Mesodermal cell (in vitro differentiated cells): ENCODE measurements at regions not wholly inside any gene's neighbourhood (a gene's known extent, or its start where the extent isn't known, plus 50 kb on each side); places are given as distances from the start of the nearest gene placed in this dataset.
"Not testable (repeated sequence)": the region's sequence is repeated elsewhere in the genome, so short reads cannot be mapped to it uniquely, and the experiment has no call there.

ENCODE experiments used
- H3K27ac ChIP-seq: 2 replicates; pipeline ENCODE4 v1.7.0; 2013; ENCODE audit warnings: mild to moderate bottlenecking, low read depth, low read length, moderate library complexity; ENCODE audit not compliant: severe bottlenecking
- H3K36me3 ChIP-seq: 2 replicates; pipeline ENCODE4 v1.7.1; 2013; ENCODE audit warnings: mild to moderate bottlenecking, low read length, moderate library complexity; ENCODE audit not compliant: control insufficient read depth, insufficient read depth
- H3K4me1 ChIP-seq: one replicate; pipeline ENCODE4 v1.7.1; 2013; ENCODE audit warnings: mild to moderate bottlenecking, low read length; ENCODE audit not compliant: insufficient read depth, control insufficient read depth, poor library complexity, severe bottlenecking
- H3K4me3 ChIP-seq: 2 replicates; pipeline ENCODE4 v1.7.0; 2013; ENCODE audit warnings: low read length, control low read depth, mild to moderate bottlenecking; ENCODE audit not compliant: insufficient read depth, poor library complexity, severe bottlenecking; ENCODE audit errors: extremely low read depth
- H3K9me3 ChIP-seq: 2 replicates; pipeline ENCODE4 v1.7.1; 2013; ENCODE audit warnings: mild to moderate bottlenecking, low read length, moderate library complexity; ENCODE audit not compliant: control insufficient read depth
- WGBS, 2 experiments: methylation state at CpG; one replicate each; pipeline ENCODE4 v1.1.5; 2013; ENCODE audit warnings: missing lambda C conversion rate in 2 of 2; ENCODE audit not compliant: insufficient coverage in 2 of 2; 5-methylcytosine and 5-hydroxymethylcytosine counted together

- H3K4me1 ChIP-seq, H3K4me3 ChIP-seq, H3K36me3 ChIP-seq, H3K9me3 ChIP-seq, H3K27ac ChIP-seq: not testable (repeated sequence)
- 85 to 91% methylated on average over 3 of the region's 4 CpGs for WGBS, 2 experiments
Measured at GRCh38 chr12:74676955-74677354, 139.3 kb downstream of the ATXN7L3B start.

GRCh38 chr12:74685385-74685784, 147.8 kb downstream of the ATXN7L3B start:
- H3K36me3 ChIP-seq, result no peaks in the 10 kb centered on the region
- no peak overlapping the region for H3K27ac ChIP-seq
- no peak overlapping the region for H3K4me3 ChIP-seq
- peaks cover 4% of the 10 kb centered on the region for H3K9me3 ChIP-seq
- WGBS, 2 experiments, result 70 to 91% methylated on average over 5 of the region's 5 CpGs
- no peaks in the 10 kb centered on the region for H3K4me1 ChIP-seq

- H3K4me3 ChIP-seq, result no peak overlapping the region
- no peaks in the 10 kb centered on the region for H3K4me1 ChIP-seq
- WGBS, 2 experiments, result no CpG with 5 or more reads among the region's 3 CpGs
- H3K36me3 ChIP-seq, result no peaks in the 10 kb centered on the region
- H3K27ac ChIP-seq, result no peak overlapping the region
- H3K9me3 ChIP-seq, result peaks cover 4% of the 10 kb centered on the region
Measured at GRCh38 chr12:74689071-74689655, 151.5 kb downstream of the ATXN7L3B start.

GRCh38 chr12:74689929-74690328, 152.3 kb downstream of the ATXN7L3B start:
- Histone ChIP-seq H3K36me3 (no peaks in the 10 kb centered on the region), H3K4me3 (no peak overlapping the region), H3K4me1 (no peaks in the 10 kb centered on the region), H3K27ac (no peak overlapping the region), H3K9me3 (no peaks in the 10 kb centered on the region)
- WGBS, 2 experiments, result no CpG with 5 or more reads among the region's 2 CpGs

GRCh38 chr12:74719447-74719846, 181.8 kb downstream of the ATXN7L3B start:
- WGBS, 2 experiments, result no CpG with 5 or more reads among the region's 2 CpGs
- no peaks in the 10 kb centered on the region for H3K9me3 ChIP-seq
- no peak overlapping the region for H3K27ac ChIP-seq
- no peaks in the 10 kb centered on the region for H3K36me3 ChIP-seq
- H3K4me3 ChIP-seq, result no peak overlapping the region
- H3K4me1 ChIP-seq, result no peaks in the 10 kb centered on the region

GRCh38 chr12:74722709-74723108, 185.1 kb downstream of the ATXN7L3B start:
- Histone ChIP-seq H3K9me3 (no peaks in the 10 kb centered on the region), H3K36me3 (no peaks in the 10 kb centered on the region), H3K4me1 (no peaks in the 10 kb centered on the region), H3K4me3 (no peak overlapping the region), H3K27ac (no peak overlapping the region)
- 40% methylated on average over 1 of the region's 3 CpGs; no CpG with 5 or more reads in 1 of the 2 experiments for whole genome bisulfite sequencing, 2 experiments

- H3K9me3 ChIP-seq, result no peaks in the 10 kb centered on the region
- no CpG with 5 or more reads among the region's 1 CpG for WGBS, 2 experiments
- H3K4me1 ChIP-seq, result no peaks in the 10 kb centered on the region
- H3K27ac ChIP-seq, result no peak overlapping the region
- no peak overlapping the region for H3K4me3 ChIP-seq
- no peaks in the 10 kb centered on the region for H3K36me3 ChIP-seq
Measured at GRCh38 chr12:74725154-74725553, 187.5 kb downstream of the ATXN7L3B start.

- no peak overlapping the region for H3K4me3 ChIP-seq
- no peaks in the 10 kb centered on the region for H3K36me3 ChIP-seq
- H3K27ac ChIP-seq, result no peak overlapping the region
- H3K4me1 ChIP-seq, result no peaks in the 10 kb centered on the region
- no peaks in the 10 kb centered on the region for H3K9me3 ChIP-seq
Measured at GRCh38 chr12:74728006-74728405, 190.4 kb downstream of the ATXN7L3B start.

GRCh38 chr12:74732164-74732784, 194.6 kb downstream of the ATXN7L3B start:
- peak overlapping the region; percentile 46 for H3K27ac ChIP-seq
- no peaks in the 10 kb centered on the region for H3K36me3 ChIP-seq
- H3K4me1 ChIP-seq, result no peaks in the 10 kb centered on the region
- 86% methylated on average over 1 of the region's 5 CpGs; no CpG with 5 or more reads in 1 of the 2 experiments for WGBS, 2 experiments
- no peak overlapping the region for H3K4me3 ChIP-seq
- no peaks in the 10 kb centered on the region for H3K9me3 ChIP-seq

GRCh38 chr12:74732826-74733225, 195.2 kb downstream of the ATXN7L3B start:
- no peak overlapping the region for H3K4me3 ChIP-seq
- no peaks in the 10 kb centered on the region for H3K9me3 ChIP-seq
- H3K36me3 ChIP-seq, result no peaks in the 10 kb centered on the region
- WGBS, 2 experiments, result 63 to 90% methylated on average over 2 to 3 of the region's 5 CpGs
- no peaks in the 10 kb centered on the region for H3K4me1 ChIP-seq
- peak overlapping the region; percentile 46 for H3K27ac ChIP-seq

GRCh38 chr12:74741112-74741511, 203.5 kb downstream of the ATXN7L3B start:
- Histone ChIP-seq H3K36me3 (no peaks in the 10 kb centered on the region), H3K4me1 (no peaks in the 10 kb centered on the region), H3K27ac (no peak overlapping the region), H3K4me3 (no peak overlapping the region), H3K9me3 (no peaks in the 10 kb centered on the region)
- 87% methylated on average over 3 of the region's 4 CpGs; no CpG with 5 or more reads in 1 of the 2 experiments for WGBS, 2 experiments
